Glutamatergic neuron (in vitro differentiated cells): ENCODE measurements at regions not wholly inside any gene's neighbourhood (a gene's known extent, or its start where the extent isn't known, plus 50 kb on each side); places are given as distances from the start of the nearest gene placed in this dataset.

Experiments
- DNase-seq: peaks from one replicate; pipeline ENCODE4 v3.0.0; 2022
- H3K27ac Mint-ChIP-seq: one replicate; pipeline ENCODE4 v1.8.0; 2020; ENCODE audit warnings: mild to moderate bottlenecking, mixed read lengths, inconsistent platforms; ENCODE audit not compliant: unreplicated experiment
- H3K27me3 Mint-ChIP-seq: one replicate; pipeline ENCODE4 v1.8.0; 2020; ENCODE audit warnings: mild to moderate bottlenecking, moderate library complexity, mixed read lengths, inconsistent platforms; ENCODE audit not compliant: unreplicated experiment
- H3K36me3 Mint-ChIP-seq: one replicate; pipeline ENCODE4 v1.8.0; 2020; ENCODE audit warnings: mild to moderate bottlenecking, mixed read lengths, inconsistent platforms; ENCODE audit not compliant: unreplicated experiment
- H3K4me1 Mint-ChIP-seq: one replicate; pipeline ENCODE4 v1.8.0; 2020; ENCODE audit warnings: mild to moderate bottlenecking, low read depth, mixed read lengths, inconsistent platforms; ENCODE audit not compliant: unreplicated experiment
- H3K4me3 Mint-ChIP-seq: one replicate; pipeline ENCODE4 v1.8.0; 2020; ENCODE audit warnings: mild to moderate bottlenecking, mixed read lengths, inconsistent platforms; ENCODE audit not compliant: unreplicated experiment
- H3K9me3 Mint-ChIP-seq: one replicate; pipeline ENCODE4 v1.8.0; 2020; ENCODE audit warnings: mild to moderate bottlenecking, moderate library complexity, mixed read lengths, inconsistent platforms; ENCODE audit not compliant: unreplicated experiment
- TF ChIP-seq, protein P1 (sequence below): fragments of 200-600 bp; sonication (generic); IDR thresholded peaks from one replicate; pipeline ENCODE4 v1.5.0; 2021; ENCODE audit not compliant: partially characterized antibody, unreplicated experiment

DNA sequence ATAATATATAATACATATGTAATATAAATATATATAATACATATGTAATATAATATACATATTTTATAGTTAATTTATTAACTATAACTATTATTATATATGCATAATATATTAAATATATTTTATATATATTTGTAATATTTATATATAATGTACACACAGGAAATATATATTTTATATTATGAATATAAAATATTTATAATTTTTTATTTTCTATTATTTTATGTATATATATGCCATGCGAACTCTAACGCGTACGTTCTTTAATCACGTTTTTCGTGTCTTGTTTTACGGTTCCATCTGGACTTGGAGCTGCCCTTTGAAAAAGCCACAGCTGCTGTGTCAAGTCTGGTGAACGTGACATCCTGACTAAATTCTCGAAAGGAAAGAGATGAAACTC, 332.1 kb downstream of the ASMT start:
- no peak for DNase-seq
- Mint-ChIP-seq H3K27me3 (no peaks in the 10 kb centered on the region), H3K36me3 (no peaks in the 10 kb centered on the region), H3K4me1 (no peaks in the 10 kb centered on the region), H3K27ac (no peak overlapping the region), H3K9me3 (no peaks in the 10 kb centered on the region), H3K4me3 (no peak overlapping the region)
- TF ChIP-seq, protein P1, sequence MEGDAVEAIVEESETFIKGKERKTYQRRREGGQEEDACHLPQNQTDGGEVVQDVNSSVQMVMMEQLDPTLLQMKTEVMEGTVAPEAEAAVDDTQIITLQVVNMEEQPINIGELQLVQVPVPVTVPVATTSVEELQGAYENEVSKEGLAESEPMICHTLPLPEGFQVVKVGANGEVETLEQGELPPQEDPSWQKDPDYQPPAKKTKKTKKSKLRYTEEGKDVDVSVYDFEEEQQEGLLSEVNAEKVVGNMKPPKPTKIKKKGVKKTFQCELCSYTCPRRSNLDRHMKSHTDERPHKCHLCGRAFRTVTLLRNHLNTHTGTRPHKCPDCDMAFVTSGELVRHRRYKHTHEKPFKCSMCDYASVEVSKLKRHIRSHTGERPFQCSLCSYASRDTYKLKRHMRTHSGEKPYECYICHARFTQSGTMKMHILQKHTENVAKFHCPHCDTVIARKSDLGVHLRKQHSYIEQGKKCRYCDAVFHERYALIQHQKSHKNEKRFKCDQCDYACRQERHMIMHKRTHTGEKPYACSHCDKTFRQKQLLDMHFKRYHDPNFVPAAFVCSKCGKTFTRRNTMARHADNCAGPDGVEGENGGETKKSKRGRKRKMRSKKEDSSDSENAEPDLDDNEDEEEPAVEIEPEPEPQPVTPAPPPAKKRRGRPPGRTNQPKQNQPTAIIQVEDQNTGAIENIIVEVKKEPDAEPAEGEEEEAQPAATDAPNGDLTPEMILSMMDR, result no peak
